ENCODE measurements at regions not wholly inside any gene's neighbourhood (a gene's known extent, or its start where the extent isn't known, plus 50 kb on each side); places are given as distances from the start of the nearest gene placed in this dataset.

DNA sequence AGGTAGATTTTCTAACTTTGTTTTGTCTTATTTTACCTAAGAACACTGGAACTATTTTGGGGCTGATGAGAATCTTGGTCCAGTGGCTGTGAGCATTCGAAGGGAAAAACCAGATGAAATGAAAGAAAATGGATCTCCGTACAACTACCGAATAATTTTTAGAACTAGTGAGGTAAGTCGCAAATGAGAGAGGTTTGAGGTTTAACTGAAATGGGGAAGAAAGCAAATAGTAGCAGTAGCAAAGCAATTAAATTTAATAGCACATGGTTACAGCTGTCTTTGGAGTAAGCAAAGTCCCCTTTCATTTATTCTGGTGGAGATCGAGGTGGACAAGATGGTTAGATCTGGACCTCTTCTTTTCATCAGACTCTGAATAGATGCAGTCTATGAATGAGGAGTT lies 313.5 kb upstream of the RGS6 start:
- POLR2A ChIA-PET (ENCODE audit: unreplicated experiment): no interaction called here
- Histone ChIP-seq H3F3A (ENCODE audit: insufficient read depth, low read depth) (peaks cover 6% of the 10 kb centered on the region; the same call in 1 of the 2 replicates), H3K27ac (no peak overlapping the region), H3K9me2 (ENCODE audit: insufficient read depth) (no peaks in the 10 kb centered on the region), H3K79me2 (ENCODE audit: low read depth) (peaks cover 23% of the 10 kb centered on the region; the same call in 1 of the 2 replicates), H3K9me3 (ENCODE audit: insufficient read depth, low read depth) (no peaks in the 10 kb centered on the region; the same call in 1 of the 2 replicates), H3K36me3 (ENCODE audit: low read depth) (peaks cover 12% of the 10 kb centered on the region), H2AFZ (no peak overlapping the region), H3K4me3 (no peak overlapping the region), H4K20me1 (ENCODE audit: insufficient read depth) (peaks cover 9% of the 10 kb centered on the region; the same call in 1 of the 2 replicates), H3K4me2 (no peak overlapping the region), H3K4me1 (replicated peaks; ENCODE audit: insufficient read depth) (no peaks in the 10 kb centered on the region), H3K27me3 (ENCODE audit: insufficient read depth, low read depth) (no peaks in the 10 kb centered on the region)
- no peak for TF ChIP-seq CTCF (conservative IDR thresholded peaks at IDR 0.05)
- no peak for TF ChIP-seq EZH2 (IDR thresholded peaks at IDR 0.05; ENCODE audit: low read depth)
- intact Hi-C loops (cut with micrococcal nuclease; ENCODE audit: unreplicated experiment): no loop called here
- DNase-seq: no peak
- CTCF ChIA-PET: no interaction called here
- no TSS peak for BruUV-seq (replicated peaks)

DNA sequence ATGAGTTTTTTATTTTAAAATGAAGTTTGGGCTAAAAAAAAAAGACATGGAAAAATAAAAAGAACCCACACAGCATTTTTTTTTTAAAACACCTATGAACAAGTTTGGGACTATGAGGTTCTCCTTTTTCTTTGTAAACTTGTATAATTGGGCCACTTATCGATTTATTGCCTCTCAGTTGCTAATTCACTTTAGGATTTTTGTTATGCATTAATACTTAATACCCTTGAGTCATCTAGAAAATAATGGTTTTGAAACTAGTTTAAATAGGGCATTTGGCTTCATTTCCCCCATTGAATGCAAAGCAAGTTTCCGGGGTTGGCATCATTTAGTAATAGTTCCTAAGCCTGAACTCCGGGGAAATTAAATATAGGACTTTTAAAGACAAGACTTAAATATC lies 312.8 kb upstream of the RGS6 start:
- no TSS peak for BruUV-seq (replicated peaks)
- intact Hi-C loops (cut with micrococcal nuclease; ENCODE audit: unreplicated experiment): no loop called here
- POLR2A ChIA-PET (ENCODE audit: unreplicated experiment): no interaction called here
- H3K9me2 ChIP-seq (ENCODE audit: insufficient read depth): no peaks in the 10 kb centered on the region
- peaks cover 14% of the 10 kb centered on the region for H3K36me3 ChIP-seq (ENCODE audit: low read depth)
- H3K4me2 ChIP-seq: no peak overlapping the region
- H3K4me3 ChIP-seq: no peak overlapping the region
- no peak overlapping the region for H3K27ac ChIP-seq
- no peaks in the 10 kb centered on the region; the same call in 1 of the 2 replicates for H3K9me3 ChIP-seq (ENCODE audit: insufficient read depth, low read depth)
- no peak overlapping the region for H2AFZ ChIP-seq
- CTCF ChIA-PET: no interaction called here
- DNase-seq: no peak
- H3K4me1 ChIP-seq (replicated peaks; ENCODE audit: insufficient read depth): no peaks in the 10 kb centered on the region
- peaks cover 19% of the 10 kb centered on the region; the same call in 1 of the 2 replicates for H3K79me2 ChIP-seq (ENCODE audit: low read depth)
- H3K27me3 ChIP-seq (ENCODE audit: insufficient read depth, low read depth): no peaks in the 10 kb centered on the region
- peaks cover 12% of the 10 kb centered on the region; the same call in 1 of the 2 replicates for H3F3A ChIP-seq (ENCODE audit: insufficient read depth, low read depth)
- TF ChIP-seq CTCF (conservative IDR thresholded peaks at IDR 0.05) (no peak), EZH2 (IDR thresholded peaks at IDR 0.05; ENCODE audit: low read depth) (no peak)
- peaks cover 9% of the 10 kb centered on the region; the same call in 1 of the 2 replicates for H4K20me1 ChIP-seq (ENCODE audit: insufficient read depth)

GRCh38 chr14:71620401-71620800 lies 311.8 kb upstream of the RGS6 start:
- no peak overlapping the region for H3K27ac ChIP-seq
- H3F3A ChIP-seq (ENCODE audit: insufficient read depth, low read depth): peaks cover 13% of the 10 kb centered on the region; the same call in 1 of the 2 replicates
- no TSS peak for BruUV-seq (replicated peaks)
- H4K20me1 ChIP-seq (ENCODE audit: insufficient read depth): peaks cover 9% of the 10 kb centered on the region; the same call in 1 of the 2 replicates
- H3K4me2 ChIP-seq: no peak overlapping the region
- DNase-seq: no peak
- H3K79me2 ChIP-seq (ENCODE audit: low read depth): peaks cover 13% of the 10 kb centered on the region; the same call in 1 of the 2 replicates
- intact Hi-C loops (cut with micrococcal nuclease; ENCODE audit: unreplicated experiment): no loop called here
- H3K4me1 ChIP-seq (replicated peaks; ENCODE audit: insufficient read depth): no peaks in the 10 kb centered on the region
- no peaks in the 10 kb centered on the region; the same call in 1 of the 2 replicates for H3K9me3 ChIP-seq (ENCODE audit: insufficient read depth, low read depth)
- peaks cover 21% of the 10 kb centered on the region for H3K36me3 ChIP-seq (ENCODE audit: low read depth)
- H3K4me3 ChIP-seq: no peak overlapping the region
- H2AFZ ChIP-seq: no peak overlapping the region
- TF ChIP-seq CTCF (conservative IDR thresholded peaks at IDR 0.05) (no peak), EZH2 (IDR thresholded peaks at IDR 0.05; ENCODE audit: low read depth) (no peak)
- POLR2A ChIA-PET (ENCODE audit: unreplicated experiment): no interaction called here
- H3K27me3 ChIP-seq (ENCODE audit: insufficient read depth, low read depth): no peaks in the 10 kb centered on the region
- no peaks in the 10 kb centered on the region for H3K9me2 ChIP-seq (ENCODE audit: insufficient read depth)
- CTCF ChIA-PET: no interaction called here

All from PC-9 (cell line).